ENCODE measurements at regions not wholly inside any gene's neighbourhood (a gene's known extent, or its start where the extent isn't known, plus 50 kb on each side); places are given as distances from the start of the nearest gene placed in this dataset.

GRCh38 chr6:22975079-22975478 lies 405.7 kb downstream of the HDGFL1 start:
- no peak overlapping the region for H4K5ac ChIP-seq (ENCODE audit: insufficient read length, low read depth, low read length)
- H2AFZ ChIP-seq (ENCODE audit: low read length), result no peak overlapping the region
- no peak overlapping the region for H3K9ac ChIP-seq (ENCODE audit: extremely low read depth, insufficient read length, low read length)
- H2BK120ac ChIP-seq (ENCODE audit: low read depth, low read length, poor library complexity, severe bottlenecking), result no peak overlapping the region
- H2BK12ac ChIP-seq (ENCODE audit: insufficient read length, low read depth, low read length), result no peak overlapping the region
- H2BK20ac ChIP-seq (ENCODE audit: low read depth, low read length, poor library complexity, severe bottlenecking), result no peak overlapping the region
- H3T11ph ChIP-seq (ENCODE audit: low read length), result no peak overlapping the region
- no peak overlapping the region for H3K4ac ChIP-seq (ENCODE audit: low read depth, low read length)
- no peaks in the 10 kb centered on the region for H3K4me1 ChIP-seq (ENCODE audit: insufficient read depth, low read length)
- DNase-seq, result no peak
- H3K23me2 ChIP-seq (ENCODE audit: insufficient read length, low read depth, low read length, poor library complexity, severe bottlenecking), result no peaks in the 10 kb centered on the region
- H3K79me1 ChIP-seq (ENCODE audit: insufficient read depth, low read depth, low read length, poor library complexity, severe bottlenecking), result no peaks in the 10 kb centered on the region
- no CpG with 5 or more reads among the region's 1 CpG for WGBS (ENCODE audit: extremely low coverage, insufficient read length, low lambda C conversion rate)
- no peak overlapping the region for H3K4me2 ChIP-seq (ENCODE audit: insufficient read depth, insufficient read length, low read length)
- no peaks in the 10 kb centered on the region for H3K79me2 ChIP-seq (ENCODE audit: insufficient read depth, low read length)
- H4K8ac ChIP-seq (replicated peaks; ENCODE audit: insufficient read length, low read depth, low read length), result no peak overlapping the region
- H4K20me1 ChIP-seq (ENCODE audit: control insufficient read depth, insufficient read depth, insufficient read length), result no peaks in the 10 kb centered on the region
- H3K9me3 ChIP-seq (ENCODE audit: control insufficient read depth, low read depth, low read length), result no peaks in the 10 kb centered on the region
- Mint-ChIP-seq H3K27ac (no peak overlapping the region), H3K27me3 (ENCODE audit: low read depth) (no peaks in the 10 kb centered on the region; the same call in 1 of the 2 replicates), H3K4me3 (no peak overlapping the region), H3K4me1 (no peaks in the 10 kb centered on the region), H3K36me3 (ENCODE audit: insufficient read depth in 1 of 3, low read depth in 3 of 3) (peaks cover 0 to 7% (median 0%) of the 10 kb centered on the region in 3 experiments; a peak in 3 of 7 replicates), H3K9me3 (peaks cover 3% of the 10 kb centered on the region in 2 experiments; a peak in 2 of 5 replicates)
- H2BK5ac ChIP-seq (ENCODE audit: insufficient read length, low read length), result no peak overlapping the region
- no peak overlapping the region for H3K56ac ChIP-seq (ENCODE audit: insufficient read length, low read depth, low read length)
- no peak overlapping the region for H3K18ac ChIP-seq (ENCODE audit: insufficient read length, low read depth, low read length)
- TF ChIP-seq, protein P1, sequence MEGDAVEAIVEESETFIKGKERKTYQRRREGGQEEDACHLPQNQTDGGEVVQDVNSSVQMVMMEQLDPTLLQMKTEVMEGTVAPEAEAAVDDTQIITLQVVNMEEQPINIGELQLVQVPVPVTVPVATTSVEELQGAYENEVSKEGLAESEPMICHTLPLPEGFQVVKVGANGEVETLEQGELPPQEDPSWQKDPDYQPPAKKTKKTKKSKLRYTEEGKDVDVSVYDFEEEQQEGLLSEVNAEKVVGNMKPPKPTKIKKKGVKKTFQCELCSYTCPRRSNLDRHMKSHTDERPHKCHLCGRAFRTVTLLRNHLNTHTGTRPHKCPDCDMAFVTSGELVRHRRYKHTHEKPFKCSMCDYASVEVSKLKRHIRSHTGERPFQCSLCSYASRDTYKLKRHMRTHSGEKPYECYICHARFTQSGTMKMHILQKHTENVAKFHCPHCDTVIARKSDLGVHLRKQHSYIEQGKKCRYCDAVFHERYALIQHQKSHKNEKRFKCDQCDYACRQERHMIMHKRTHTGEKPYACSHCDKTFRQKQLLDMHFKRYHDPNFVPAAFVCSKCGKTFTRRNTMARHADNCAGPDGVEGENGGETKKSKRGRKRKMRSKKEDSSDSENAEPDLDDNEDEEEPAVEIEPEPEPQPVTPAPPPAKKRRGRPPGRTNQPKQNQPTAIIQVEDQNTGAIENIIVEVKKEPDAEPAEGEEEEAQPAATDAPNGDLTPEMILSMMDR (conservative IDR thresholded peaks at IDR 0.05), result no peak
- H3K14ac ChIP-seq (ENCODE audit: insufficient read depth, low read length), result no peak overlapping the region
- H3K27me3 ChIP-seq (ENCODE audit: insufficient read depth, low read length), result no peaks in the 10 kb centered on the region
- no peak overlapping the region for H4K91ac ChIP-seq (ENCODE audit: insufficient read length, low read depth, low read length)
- no peak overlapping the region for H2AK5ac ChIP-seq (ENCODE audit: insufficient read length, low read length)
- peak overlapping the region; percentile 69 for H3K23ac ChIP-seq (ENCODE audit: insufficient read length, low read depth, low read length)
- H3K27ac ChIP-seq (ENCODE audit: insufficient read length, low read depth, low read length), result no peak overlapping the region
- no peak overlapping the region for H2BK15ac ChIP-seq (ENCODE audit: low read depth, low read length)
